H54 (cell line): ENCODE measurements at regions not wholly inside any gene's neighbourhood (a gene's known extent, or its start where the extent isn't known, plus 50 kb on each side); places are given as distances from the start of the nearest gene placed in this dataset.

Experiments
- DNase-seq: peaks from one replicate; pipeline ENCODE4 v3.0.0; 2011; ENCODE audit warnings: low spot score, mixed read lengths; ENCODE audit not compliant: insufficient read length
- FAIRE-seq: peaks from 3 replicates; lab custom pipeline; 2011; peaks lifted over from hg19 to GRCh38; lab: Jason Lieb, UNC
- POLR2A ChIP-seq: IDR thresholded peaks from 2 replicates; pipeline ENCODE4 v1.6.1; 2011; ENCODE audit warnings: low read depth, mild to moderate bottlenecking, low read length

GRCh38 chr13:86383151-86383550, 583.9 kb upstream of the SLITRK6 start:
- FAIRE-seq, result no peak
- no peak for TF ChIP-seq POLR2A
- no peak for DNase-seq

- TF ChIP-seq POLR2A, result no peak
- no peak for FAIRE-seq
- no peak for DNase-seq
Observed at GRCh38 chr13:86383561-86383960, 584.3 kb upstream of the SLITRK6 start.

- TF ChIP-seq POLR2A, result no peak
- no peak for DNase-seq
- FAIRE-seq, result no peak
Observed at GRCh38 chr13:86397635-86398034, 598.4 kb upstream of the SLITRK6 start.

- TF ChIP-seq POLR2A, result no peak
- peak; percentile 57 for FAIRE-seq
- DNase-seq, result no peak
Observed at GRCh38 chr13:86399572-86399971, 600.4 kb upstream of the SLITRK6 start.

GRCh38 chr13:86402500-86402899, 603.3 kb upstream of the SLITRK6 start:
- DNase-seq (no peak), FAIRE-seq (peak; percentile 52)
- no peak for TF ChIP-seq POLR2A

- TF ChIP-seq POLR2A, result no peak
- FAIRE-seq (no peak), DNase-seq (no peak)
Observed at GRCh38 chr13:86403181-86403580, 604.0 kb upstream of the SLITRK6 start.

GRCh38 chr13:86409466-86410241, 610.4 kb upstream of the SLITRK6 start:
- TF ChIP-seq POLR2A, result no peak
- DNase-seq, result no peak
- FAIRE-seq, result no peak

GRCh38 chr13:86425170-86425815, 626.1 kb upstream of the SLITRK6 start:
- no peak for FAIRE-seq
- DNase-seq, result no peak
- no peak for TF ChIP-seq POLR2A

GRCh38 chr13:86426437-86426836, 627.2 kb upstream of the SLITRK6 start:
- peak; percentile 6 for FAIRE-seq
- no peak for DNase-seq

GRCh38 chr13:86429756-86430155, 630.5 kb upstream of the SLITRK6 start:
- no peak for TF ChIP-seq POLR2A
- DNase-seq (no peak), FAIRE-seq (no peak)

More at GRCh38 chr13:86426437-86426836, 627.2 kb upstream of the SLITRK6 start:
- TF ChIP-seq POLR2A, result no peak

- DNase-seq (no peak), FAIRE-seq (peak; percentile 80)
- TF ChIP-seq POLR2A, result no peak
Observed at GRCh38 chr13:86438034-86438433, 638.8 kb upstream of the SLITRK6 start.

GRCh38 chr13:86445206-86445605, 646.0 kb upstream of the SLITRK6 start:
- TF ChIP-seq POLR2A, result no peak
- FAIRE-seq, result peak; percentile 68

GRCh38 chr13:86445672-86446071, 646.5 kb upstream of the SLITRK6 start:
- no peak for TF ChIP-seq POLR2A
- DNase-seq (no peak), FAIRE-seq (peak; percentile 48)

More at GRCh38 chr13:86445206-86445605, 646.0 kb upstream of the SLITRK6 start:
- DNase-seq, result no peak

- DNase-seq, result peak; percentile 61
- FAIRE-seq, result peak; percentile 100
- TF ChIP-seq POLR2A, result no peak
Observed at GRCh38 chr13:86446311-86446710, 647.1 kb upstream of the SLITRK6 start.
